ENCODE measurements at regions not wholly inside any gene's neighbourhood (a gene's known extent, or its start where the extent isn't known, plus 50 kb on each side); places are given as distances from the start of the nearest gene placed in this dataset.

- TF ChIP-seq ZNF75A (CRISPR knock-in tag; IDR thresholded peaks at IDR 0.05) = peak; percentile 34; the same call in 1 of the 2 replicates
- peak; percentile 86 for TF ChIP-seq TEAD4 (IDR thresholded peaks at IDR 0.05; ENCODE audit: low read length)
- no peak for TF ChIP-seq TEAD4 (CRISPR knock-in tag; IDR thresholded peaks at IDR 0.05; ENCODE audit: borderline replicate concordance)
- no peak for TF ChIP-seq MYC (IDR thresholded peaks at IDR 0.05; ENCODE audit: low read depth, low read length)
- TF ChIP-seq MYC (CRISPR knock-in tag; IDR thresholded peaks at IDR 0.05; ENCODE audit: borderline replicate concordance, low read depth) = no peak
- TF ChIP-seq, protein P1, sequence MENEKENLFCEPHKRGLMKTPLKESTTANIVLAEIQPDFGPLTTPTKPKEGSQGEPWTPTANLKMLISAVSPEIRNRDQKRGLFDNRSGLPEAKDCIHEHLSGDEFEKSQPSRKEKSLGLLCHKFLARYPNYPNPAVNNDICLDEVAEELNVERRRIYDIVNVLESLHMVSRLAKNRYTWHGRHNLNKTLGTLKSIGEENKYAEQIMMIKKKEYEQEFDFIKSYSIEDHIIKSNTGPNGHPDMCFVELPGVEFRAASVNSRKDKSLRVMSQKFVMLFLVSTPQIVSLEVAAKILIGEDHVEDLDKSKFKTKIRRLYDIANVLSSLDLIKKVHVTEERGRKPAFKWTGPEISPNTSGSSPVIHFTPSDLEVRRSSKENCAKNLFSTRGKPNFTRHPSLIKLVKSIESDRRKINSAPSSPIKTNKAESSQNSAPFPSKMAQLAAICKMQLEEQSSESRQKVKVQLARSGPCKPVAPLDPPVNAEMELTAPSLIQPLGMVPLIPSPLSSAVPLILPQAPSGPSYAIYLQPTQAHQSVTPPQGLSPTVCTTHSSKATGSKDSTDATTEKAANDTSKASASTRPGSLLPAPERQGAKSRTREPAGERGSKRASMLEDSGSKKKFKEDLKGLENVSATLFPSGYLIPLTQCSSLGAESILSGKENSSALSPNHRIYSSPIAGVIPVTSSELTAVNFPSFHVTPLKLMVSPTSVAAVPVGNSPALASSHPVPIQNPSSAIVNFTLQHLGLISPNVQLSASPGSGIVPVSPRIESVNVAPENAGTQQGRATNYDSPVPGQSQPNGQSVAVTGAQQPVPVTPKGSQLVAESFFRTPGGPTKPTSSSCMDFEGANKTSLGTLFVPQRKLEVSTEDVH (IDR thresholded peaks at IDR 0.05; ENCODE audit: low read depth, partially characterized antibody) = peak; percentile 67
- TF ChIP-seq FOXK2 (conservative IDR thresholded peaks at IDR 0.05 in 1 of 2, IDR thresholded peaks at IDR 0.05 in 1 of 2; ENCODE audit: low read depth in 2 of 2) = 0 out of 4 replicates have a peak, but pooled peaks of 1 of the 2 experiments have one; percentile 18
- peak; percentile 62; the same call in 1 of the 2 replicates for TF ChIP-seq TOE1 (IDR thresholded peaks at IDR 0.05; ENCODE audit: borderline replicate concordance)
- TF ChIP-seq TOE1 (CRISPR knock-in tag; IDR thresholded peaks at IDR 0.05; ENCODE audit: borderline replicate concordance, low read depth) = no peak
- peak; percentile 82 for TF ChIP-seq TCF3 (CRISPR knock-in tag; IDR thresholded peaks at IDR 0.05)
- TF ChIP-seq TEAD1 (CRISPR knock-in tag; IDR thresholded peaks at IDR 0.05) = peak in 1 of 2 experiments; percentile 75; a peak in 2 of 4 replicates
- peak; percentile 76 for TF ChIP-seq LEF1 (IDR thresholded peaks at IDR 0.05)
- TF ChIP-seq TFAP4 (CRISPR knock-in tag; IDR thresholded peaks at IDR 0.05; ENCODE audit: borderline replicate concordance) = 0 out of 2 replicates have a peak, but pooled peaks have one; percentile 33
- TF ChIP-seq TAL1 (IDR thresholded peaks at IDR 0.05) = peak; percentile 81
- TF ChIP-seq NR2C1 (IDR thresholded peaks at IDR 0.05) = peak; percentile 36; the same call in 1 of the 2 replicates
- peak; percentile 25; the same call in 1 of the 2 replicates for TF ChIP-seq NR2C1 (tag; IDR thresholded peaks at IDR 0.05)
- TF ChIP-seq TSC22D4 (tag; IDR thresholded peaks at IDR 0.05) = no peak
- peak; percentile 81 for TF ChIP-seq TRIM24 (IDR thresholded peaks at IDR 0.05)
- no peak for TF ChIP-seq TSHZ1 (CRISPR knock-in tag; IDR thresholded peaks at IDR 0.05)
- TF ChIP-seq FOXK1 (CRISPR knock-in tag; IDR thresholded peaks at IDR 0.05; ENCODE audit: borderline replicate concordance) = no peak
- peak; percentile 43 to 90; a peak in 2 of 4 replicates for TF ChIP-seq RCOR1 (IDR thresholded peaks at IDR 0.05; ENCODE audit: borderline replicate concordance in 1 of 2, low read depth in 2 of 2, low read length in 2 of 2)
- TF ChIP-seq BCL6 (CRISPR knock-in tag; IDR thresholded peaks at IDR 0.05) = no peak
- peak; percentile 60 for TF ChIP-seq L3MBTL2 (IDR thresholded peaks at IDR 0.05)
Observed at GRCh38 chr3:80733522-80734176, 965.9 kb upstream of the ROBO1 start (continued).

All from K562 (cell line).